Ishikawa (cell line): ENCODE measurements at regions not wholly inside any gene's neighbourhood (a gene's known extent, or its start where the extent isn't known, plus 50 kb on each side); places are given as distances from the start of the nearest gene placed in this dataset.

Source experiments
- CEBPB ChIP-seq: IDR thresholded peaks from 2 replicates; pipeline ENCODE4 v1.6.1; 2012
- CREB1 ChIP-seq: IDR thresholded peaks from 2 replicates; pipeline ENCODE4 v1.6.1; 2012; ENCODE audit warnings: low read depth
- EGR1 ChIP-seq: IDR thresholded peaks from 2 replicates; pipeline ENCODE4 v1.6.1; 2012
- EP300 ChIP-seq: IDR thresholded peaks from 2 replicates; pipeline ENCODE4 v1.6.1; 2012; ENCODE audit warnings: borderline replicate concordance
- FOXM1 ChIP-seq: IDR thresholded peaks from 2 replicates; pipeline ENCODE4 v1.6.1; 2012; ENCODE audit warnings: low read depth, borderline replicate concordance
- NFIC ChIP-seq: IDR thresholded peaks from 2 replicates; pipeline ENCODE4 v1.6.1; 2012
- RAD21 ChIP-seq: IDR thresholded peaks from 2 replicates; pipeline ENCODE4 v1.6.1; 2012; ENCODE audit warnings: low read depth
- TAF1 ChIP-seq: IDR thresholded peaks from 2 replicates; pipeline ENCODE4 v1.6.1; 2012; ENCODE audit warnings: low read depth, mild to moderate bottlenecking
- TCF12 ChIP-seq: IDR thresholded peaks from 2 replicates; pipeline ENCODE4 v1.6.1; 2012; ENCODE audit warnings: low read depth
- TEAD4 ChIP-seq: IDR thresholded peaks from 2 replicates; pipeline ENCODE4 v1.6.1; 2012
- USF1 ChIP-seq: IDR thresholded peaks from 2 replicates; pipeline ENCODE4 v1.6.1; 2012
- YY1 ChIP-seq: IDR thresholded peaks from 2 replicates; pipeline ENCODE4 v1.6.1; 2012; ENCODE audit warnings: low read depth
- ZBTB7A ChIP-seq: IDR thresholded peaks from 2 replicates; pipeline ENCODE4 v1.6.1; 2012; ENCODE audit warnings: low read depth
- TF ChIP-seq, protein P1 (sequence below): IDR thresholded peaks from 2 replicates; pipeline ENCODE4 v1.6.1; 2012; ENCODE audit warnings: low read depth, mild to moderate bottlenecking
- TF ChIP-seq, protein P2 (sequence below): IDR thresholded peaks from 2 replicates; pipeline ENCODE4 v1.6.1; 2012

DNA sequence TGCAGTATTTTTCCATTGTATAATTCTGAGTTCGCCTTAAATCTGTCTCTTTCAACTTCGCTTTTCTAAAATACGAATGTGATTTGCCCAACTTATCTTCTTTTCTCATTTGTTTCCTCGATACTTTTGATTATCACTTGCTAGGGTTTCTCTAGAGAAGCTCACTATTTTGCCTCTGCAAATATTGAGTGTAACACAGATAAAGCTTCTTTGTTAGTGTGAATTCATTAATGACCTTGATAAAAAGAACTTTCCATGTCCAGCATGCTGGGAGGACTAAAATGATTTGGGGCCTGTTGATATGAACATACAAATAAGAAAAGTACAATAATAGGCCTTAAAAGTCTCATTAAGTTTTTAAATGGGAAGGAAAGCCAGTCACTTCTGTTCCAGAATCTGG is 303.3 kb downstream of the MAP2K6 start:
- TF ChIP-seq CEBPB = no peak

- TF ChIP-seq USF1 = no peak
- no peak for TF ChIP-seq TAF1
- TF ChIP-seq NFIC = no peak
- TF ChIP-seq FOXM1 = no peak
- TF ChIP-seq CEBPB = no peak
- TF ChIP-seq EP300 = no peak
- TF ChIP-seq TCF12 = no peak
- TF ChIP-seq CREB1 = no peak
- no peak for TF ChIP-seq ZBTB7A
- TF ChIP-seq, protein P1, sequence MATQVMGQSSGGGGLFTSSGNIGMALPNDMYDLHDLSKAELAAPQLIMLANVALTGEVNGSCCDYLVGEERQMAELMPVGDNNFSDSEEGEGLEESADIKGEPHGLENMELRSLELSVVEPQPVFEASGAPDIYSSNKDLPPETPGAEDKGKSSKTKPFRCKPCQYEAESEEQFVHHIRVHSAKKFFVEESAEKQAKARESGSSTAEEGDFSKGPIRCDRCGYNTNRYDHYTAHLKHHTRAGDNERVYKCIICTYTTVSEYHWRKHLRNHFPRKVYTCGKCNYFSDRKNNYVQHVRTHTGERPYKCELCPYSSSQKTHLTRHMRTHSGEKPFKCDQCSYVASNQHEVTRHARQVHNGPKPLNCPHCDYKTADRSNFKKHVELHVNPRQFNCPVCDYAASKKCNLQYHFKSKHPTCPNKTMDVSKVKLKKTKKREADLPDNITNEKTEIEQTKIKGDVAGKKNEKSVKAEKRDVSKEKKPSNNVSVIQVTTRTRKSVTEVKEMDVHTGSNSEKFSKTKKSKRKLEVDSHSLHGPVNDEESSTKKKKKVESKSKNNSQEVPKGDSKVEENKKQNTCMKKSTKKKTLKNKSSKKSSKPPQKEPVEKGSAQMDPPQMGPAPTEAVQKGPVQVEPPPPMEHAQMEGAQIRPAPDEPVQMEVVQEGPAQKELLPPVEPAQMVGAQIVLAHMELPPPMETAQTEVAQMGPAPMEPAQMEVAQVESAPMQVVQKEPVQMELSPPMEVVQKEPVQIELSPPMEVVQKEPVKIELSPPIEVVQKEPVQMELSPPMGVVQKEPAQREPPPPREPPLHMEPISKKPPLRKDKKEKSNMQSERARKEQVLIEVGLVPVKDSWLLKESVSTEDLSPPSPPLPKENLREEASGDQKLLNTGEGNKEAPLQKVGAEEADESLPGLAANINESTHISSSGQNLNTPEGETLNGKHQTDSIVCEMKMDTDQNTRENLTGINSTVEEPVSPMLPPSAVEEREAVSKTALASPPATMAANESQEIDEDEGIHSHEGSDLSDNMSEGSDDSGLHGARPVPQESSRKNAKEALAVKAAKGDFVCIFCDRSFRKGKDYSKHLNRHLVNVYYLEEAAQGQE = no peak
- no peak for TF ChIP-seq EGR1
- TF ChIP-seq TEAD4 = no peak
- no peak for TF ChIP-seq RAD21
- no peak for TF ChIP-seq YY1
- TF ChIP-seq, protein P2, sequence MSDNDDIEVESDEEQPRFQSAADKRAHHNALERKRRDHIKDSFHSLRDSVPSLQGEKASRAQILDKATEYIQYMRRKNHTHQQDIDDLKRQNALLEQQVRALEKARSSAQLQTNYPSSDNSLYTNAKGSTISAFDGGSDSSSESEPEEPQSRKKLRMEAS = no peak
These were observed 305.1 kb downstream of the MAP2K6 start for GRCh38 chr17:69719474-69720048.

GRCh38 chr17:69722518-69722917 is 308.0 kb downstream of the MAP2K6 start:
- TF ChIP-seq CREB1 (no peak), CEBPB (no peak), YY1 (no peak), ZBTB7A (no peak), EGR1 (no peak), TCF12 (no peak), USF1 (no peak), NFIC (no peak), RAD21 (no peak)
- TF ChIP-seq, protein P2 = no peak

DNA sequence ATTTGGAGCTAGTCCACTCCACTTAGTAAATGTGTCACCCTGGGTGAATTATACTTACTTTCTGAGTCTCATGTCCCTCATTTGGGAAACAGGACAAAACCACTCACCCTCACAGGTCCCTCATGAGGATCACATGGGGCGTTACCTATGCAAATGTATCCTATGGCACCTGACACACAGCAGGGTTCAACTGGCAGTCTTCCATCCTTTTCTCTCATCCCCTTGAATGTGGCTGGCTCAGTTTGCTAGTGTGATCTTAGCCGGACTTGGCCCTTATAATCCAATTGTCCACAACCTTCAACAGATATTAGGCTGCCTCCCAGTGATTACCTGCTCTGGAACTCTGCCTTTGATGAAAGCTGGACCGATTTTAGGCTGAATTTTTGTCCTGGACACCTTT is 308.8 kb downstream of the MAP2K6 start:
- TF ChIP-seq USF1 (no peak), TEAD4 (no peak), YY1 (no peak), CREB1 (no peak), TAF1 (no peak), RAD21 (no peak), FOXM1 (no peak), ZBTB7A (no peak), EGR1 (no peak)
- TF ChIP-seq, protein P2 = no peak
- TF ChIP-seq, protein P1 = no peak

DNA sequence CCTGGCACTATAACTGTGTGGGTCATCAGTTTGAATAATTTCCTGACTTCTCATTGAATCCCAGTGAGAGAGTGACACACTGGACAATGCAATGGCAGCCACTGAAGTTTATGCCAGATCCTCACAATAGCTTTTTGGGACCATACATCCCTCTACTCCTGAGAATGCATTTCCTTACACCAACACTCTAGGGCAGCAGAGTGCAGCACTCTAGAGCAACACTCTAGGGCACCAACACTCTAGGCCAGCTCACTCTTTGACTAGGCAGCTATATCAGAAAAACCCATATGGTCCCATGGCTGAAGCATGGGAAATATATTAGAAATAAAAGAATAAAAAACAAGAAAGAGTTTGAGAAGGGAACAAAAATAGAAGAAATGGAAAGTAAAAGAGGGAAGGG is 309.2 kb downstream of the MAP2K6 start:
- TF ChIP-seq EP300 (no peak), NFIC (no peak), FOXM1 (no peak), TEAD4 (no peak), USF1 (no peak), TCF12 (no peak), CEBPB (no peak), ZBTB7A (no peak), YY1 (no peak)

DNA sequence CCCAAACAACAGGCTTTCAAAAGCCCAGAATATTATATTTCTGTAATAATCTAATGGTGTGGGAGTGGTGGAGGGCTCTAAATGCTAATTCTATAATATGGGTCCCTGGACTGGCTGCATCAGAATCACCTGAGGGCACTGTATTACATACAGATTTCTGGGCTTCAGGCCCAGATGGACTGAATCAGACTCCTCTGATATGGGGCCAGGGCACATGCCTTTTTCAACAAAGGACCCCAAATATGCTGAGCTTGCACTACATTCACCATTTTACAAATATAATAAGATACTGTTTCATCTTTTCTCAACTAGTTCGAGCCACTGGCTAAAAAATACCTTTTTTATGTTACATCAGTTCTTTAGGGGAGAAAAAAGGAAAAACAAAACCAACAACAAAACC is 309.7 kb downstream of the MAP2K6 start:
- no peak for TF ChIP-seq TAF1
- no peak for TF ChIP-seq USF1
- TF ChIP-seq, protein P1 = no peak
- no peak for TF ChIP-seq TCF12
- TF ChIP-seq EP300 = no peak
- no peak for TF ChIP-seq RAD21
- no peak for TF ChIP-seq EGR1
